WTC11 (cell line): ENCODE measurements at regions not wholly inside any gene's neighbourhood (a gene's known extent, or its start where the extent isn't known, plus 50 kb on each side); places are given as distances from the start of the nearest gene placed in this dataset.

ENCODE experiments used
- ATAC-seq: fragments of 200-7000 bp; cut with Tn5 transposase; 2 replicates; pipeline ENCODE4 v1.10.0; 2021; ENCODE audit warnings: mild to moderate bottlenecking, moderate library complexity
- CTCF ChIA-PET: fragments of 300-600 bp; sonication (Branson Sonifier 250); formaldehyde crosslinking; loops from one replicate; lab custom pipeline; 2021; ENCODE audit warnings: antibody characterized with exemption; lab: Charles Lee
- POLR2A ChIA-PET: fragments of 350-600 bp; sonication (Branson Sonifier 250); formaldehyde crosslinking; loops from one replicate; lab custom pipeline; 2021; ENCODE audit warnings: antibody characterized with exemption; lab: Charles Lee
- DNase-seq: peaks from one replicate; pipeline ENCODE4 v3.0.0; 2021; ENCODE audit warnings: low spot score
- H3K27ac Mint-ChIP-seq: 2 replicates; pipeline ENCODE4 v1.8.0; 2021; ENCODE audit warnings: mixed read lengths
- H3K27me3 Mint-ChIP-seq: 2 replicates; pipeline ENCODE4 v1.8.0; 2021; ENCODE audit warnings: low read depth, mild to moderate bottlenecking, moderate library complexity, mixed read lengths
- H3K36me3 Mint-ChIP-seq: 2 replicates; pipeline ENCODE4 v1.8.0; 2021; ENCODE audit warnings: mixed read lengths
- H3K4me1 Mint-ChIP-seq: 2 replicates; pipeline ENCODE4 v1.8.0; 2022; ENCODE audit warnings: mixed read lengths
- H3K4me3 Mint-ChIP-seq: 2 replicates; pipeline ENCODE4 v1.8.0; 2021; ENCODE audit warnings: mild to moderate bottlenecking, moderate library complexity, mixed read lengths
- H3K9me3 Mint-ChIP-seq: 2 replicates; pipeline ENCODE4 v1.8.0; 2021; ENCODE audit warnings: mixed read lengths
- E2F1 ChIP-seq: sonication (generic); formaldehyde crosslinking; IDR thresholded peaks from 2 replicates; pipeline ENCODE4 v1.8.0; 2022; ENCODE audit warnings: mild to moderate bottlenecking, missing genetic modification reagents
- E2F5 ChIP-seq: sonication (generic); formaldehyde crosslinking; IDR thresholded peaks from 2 replicates; pipeline ENCODE4 v1.8.1; 2022; ENCODE audit warnings: mild to moderate bottlenecking, moderate library complexity, missing genetic modification reagents
- FOXK1 ChIP-seq: sonication (generic); formaldehyde crosslinking; IDR thresholded peaks from 2 replicates; pipeline ENCODE4 v1.8.0; 2022; ENCODE audit warnings: mild to moderate bottlenecking, moderate library complexity, missing genetic modification reagents
- GABPB1 ChIP-seq: sonication (generic); formaldehyde crosslinking; IDR thresholded peaks from 2 replicates; pipeline ENCODE4 v1.8.1; 2023; ENCODE audit warnings: mild to moderate bottlenecking, missing genetic modification reagents
- IRF1 ChIP-seq: sonication (generic); formaldehyde crosslinking; IDR thresholded peaks from 2 replicates; pipeline ENCODE4 v1.8.0; 2023; ENCODE audit warnings: missing genetic modification reagents
- JAZF1 ChIP-seq: fragments of 250-450 bp; sonication (Bioruptor Pico); IDR thresholded peaks from 2 replicates; pipeline ENCODE4 v1.9.0; 2021; ENCODE audit warnings: moderate library complexity, mild to moderate bottlenecking, inconsistent platforms
- NR3C1 ChIP-seq: sonication (generic); formaldehyde crosslinking; conservative IDR thresholded peaks from 2 replicates; pipeline ENCODE4 v1.8.1; 2023; ENCODE audit warnings: low read depth, mild to moderate bottlenecking, missing genetic modification reagents
- PRRX2 ChIP-seq: fragments of 250-450 bp; sonication (Bioruptor Pico); IDR thresholded peaks from 2 replicates; pipeline ENCODE4 v1.8.0; 2021; ENCODE audit warnings: mild to moderate bottlenecking
- STAT6 ChIP-seq: sonication (generic); formaldehyde crosslinking; conservative IDR thresholded peaks from 2 replicates; pipeline ENCODE4 v1.8.1; 2023; ENCODE audit warnings: mild to moderate bottlenecking, low read depth, missing genetic modification reagents, moderate library complexity
- TEAD1 ChIP-seq: sonication (generic); formaldehyde crosslinking; IDR thresholded peaks from 2 replicates; pipeline ENCODE4 v1.8.0; 2022; ENCODE audit warnings: mild to moderate bottlenecking, missing genetic modification reagents
- TP53 ChIP-seq: sonication (generic); formaldehyde crosslinking; IDR thresholded peaks from 2 replicates; pipeline ENCODE4 v1.8.1; 2023; ENCODE audit warnings: mild to moderate bottlenecking, missing genetic modification reagents
- ZNF138 ChIP-seq: sonication (generic); formaldehyde crosslinking; conservative IDR thresholded peaks from 2 replicates; pipeline ENCODE4 v1.8.1; 2022; ENCODE audit warnings: mild to moderate bottlenecking, moderate library complexity, missing genetic modification reagents
- ZNF219 ChIP-seq: sonication (generic); formaldehyde crosslinking; IDR thresholded peaks from 2 replicates; pipeline ENCODE4 v1.8.0; 2023; ENCODE audit warnings: missing genetic modification reagents, mild to moderate bottlenecking, borderline replicate concordance
- ZNF281 ChIP-seq: sonication (generic); formaldehyde crosslinking; IDR thresholded peaks from 2 replicates; pipeline ENCODE4 v1.8.0; 2023; ENCODE audit warnings: mild to moderate bottlenecking, missing genetic modification reagents
- ZSCAN18 ChIP-seq: fragments of 250-450 bp; sonication (Bioruptor Pico); IDR thresholded peaks from 2 replicates; pipeline ENCODE4 v2.1.2; 2022; ENCODE audit warnings: mild to moderate bottlenecking, moderate library complexity

- TF ChIP-seq ZSCAN18 (CRISPR knock-in tag) = no peak
These were observed 73.3 kb upstream of the SHANK2 start (continued) for GRCh38 chr11:71325418-71326327.

- ChIA-PET POLR2A (no interaction called here), CTCF (no interaction called here)
- no peak for TF ChIP-seq STAT6 (CRISPR knock-in tag)
- no peak for TF ChIP-seq ZNF219 (CRISPR knock-in tag)
- TF ChIP-seq ZNF281 (CRISPR knock-in tag) = no peak
- Mint-ChIP-seq H3K9me3 (peaks cover 11% of the 10 kb centered on the region), H3K27ac (no peak overlapping the region), H3K27me3 (peaks cover 17% of the 10 kb centered on the region), H3K4me1 (no peaks in the 10 kb centered on the region), H3K36me3 (peaks cover 1% of the 10 kb centered on the region; the same call in 1 of the 2 replicates), H3K4me3 (no peak overlapping the region)
- ATAC-seq = no peak
- DNase-seq = no peak
These were observed 72.5 kb upstream of the SHANK2 start for GRCh38 chr11:71324788-71325417.

- POLR2A ChIA-PET = no interaction called here
- H3K36me3 Mint-ChIP-seq = 0 out of 2 replicates have a peak, but pooled peaks cover 4% of the 10 kb centered on the region
- ATAC-seq (no peak), DNase-seq (no peak)
- no peak overlapping the region for H3K27ac Mint-ChIP-seq
- H3K4me1 Mint-ChIP-seq = no peaks in the 10 kb centered on the region
- peaks cover 17% of the 10 kb centered on the region for H3K9me3 Mint-ChIP-seq
- H3K4me3 Mint-ChIP-seq = no peak overlapping the region
- H3K27me3 Mint-ChIP-seq = peaks cover 25% of the 10 kb centered on the region
- CTCF ChIA-PET = interaction anchor here (1.1 kb wide), 1 partner anchor 203 kb away, joined by 3 read pairs; no protein-coding TSS in a partner anchor
- TF ChIP-seq TP53 (CRISPR knock-in tag) (no peak), JAZF1 (no peak), FOXK1 (CRISPR knock-in tag) (no peak), NR3C1 (CRISPR knock-in tag) (no peak), E2F1 (CRISPR knock-in tag) (no peak), GABPB1 (CRISPR knock-in tag) (no peak), ZNF138 (CRISPR knock-in tag) (no peak), TEAD1 (CRISPR knock-in tag) (no peak), E2F5 (CRISPR knock-in tag) (no peak), IRF1 (no peak), PRRX2 (CRISPR knock-in tag) (no peak), ZNF281 (CRISPR knock-in tag) (no peak)
These were observed 71.6 kb upstream of the SHANK2 start for GRCh38 chr11:71323876-71324526.
